Stimulated activated CD4-positive, alpha-beta T cell treated with anti-CD3 and anti-CD28 coated beads, Interleukin-1b, Interleukin-23, amount 100 ng/mL, for 48 hours (primary cell): ENCODE measurements at regions not wholly inside any gene's neighbourhood (a gene's known extent, or its start where the extent isn't known, plus 50 kb on each side); places are given as distances from the start of the nearest gene placed in this dataset.
"Not testable (repeated sequence)": the region's sequence is repeated elsewhere in the genome, so short reads cannot be mapped to it uniquely, and the experiment has no call there.

Experiments
- DNase-seq: peaks from one replicate; pipeline ENCODE4 v3.0.0-alpha.2; 2020

DNA sequence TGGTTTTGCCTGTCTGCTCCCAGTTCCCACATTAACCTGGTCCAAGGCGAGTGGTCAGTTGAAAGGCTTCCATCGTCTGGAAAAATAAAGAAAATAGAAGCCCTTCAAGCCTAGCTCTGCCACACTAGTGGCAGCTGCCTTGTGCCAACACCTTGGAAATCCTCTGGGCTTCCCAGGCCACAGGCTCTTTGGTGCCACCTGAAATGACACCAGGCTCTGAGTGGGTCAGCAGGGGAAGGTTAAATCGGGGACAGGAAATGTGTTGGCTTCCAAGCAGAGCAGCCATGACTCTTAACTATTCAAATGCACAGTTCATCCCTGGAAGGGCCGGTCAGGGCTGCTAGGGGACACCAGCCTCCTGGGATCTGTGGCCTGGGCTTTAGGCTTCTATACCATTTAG, 558.7 kb downstream of the MATN1 start:
- no peak for DNase-seq

GRCh38 chr1:30162565-30162964, 560.8 kb downstream of the MATN1 start:
- DNase-seq = no peak

DNA sequence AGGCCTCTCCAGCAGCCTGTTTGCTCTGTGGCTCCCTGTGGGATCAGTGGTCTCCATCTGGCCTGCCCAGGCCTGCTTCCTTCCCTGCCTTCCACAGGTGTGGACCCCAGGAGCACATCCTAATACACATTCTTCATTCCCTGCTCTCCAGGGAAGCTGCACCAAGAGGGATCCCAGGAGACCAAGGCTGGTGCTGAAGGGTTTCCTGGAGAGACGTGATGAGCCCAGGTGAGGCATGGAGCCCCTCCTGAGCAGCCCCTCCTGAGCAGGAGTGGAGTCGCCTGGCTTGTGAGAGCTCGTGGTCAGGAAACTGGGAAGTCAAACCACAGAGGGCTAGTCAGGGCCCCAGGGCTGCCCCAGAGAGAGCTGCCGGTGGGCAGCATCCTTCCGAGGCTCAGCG, 561.4 kb downstream of the MATN1 start:
- DNase-seq = no peak

GRCh38 chr1:30160999-30161689, 562.2 kb downstream of the MATN1 start:
- DNase-seq = no peak

DNA sequence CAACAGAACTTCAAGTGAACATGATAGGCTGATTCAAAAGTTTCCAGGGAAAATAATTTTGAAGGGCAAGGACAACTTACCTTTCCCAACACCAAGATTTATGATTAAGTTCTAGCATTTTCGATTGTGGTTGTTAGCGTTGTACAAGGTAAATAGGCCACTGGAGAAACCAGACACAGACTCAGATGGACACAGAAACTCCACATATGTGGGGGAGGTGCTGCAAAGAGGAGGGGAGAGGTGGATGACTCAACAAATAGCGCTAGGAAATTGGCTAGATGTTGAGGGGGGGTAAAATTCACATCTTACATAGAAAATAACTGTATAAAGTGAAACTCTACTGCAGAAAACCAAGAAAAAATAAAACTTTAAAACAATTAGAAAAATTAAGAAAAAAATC, 564.4 kb downstream of the MATN1 start:
- DNase-seq = no peak

DNA sequence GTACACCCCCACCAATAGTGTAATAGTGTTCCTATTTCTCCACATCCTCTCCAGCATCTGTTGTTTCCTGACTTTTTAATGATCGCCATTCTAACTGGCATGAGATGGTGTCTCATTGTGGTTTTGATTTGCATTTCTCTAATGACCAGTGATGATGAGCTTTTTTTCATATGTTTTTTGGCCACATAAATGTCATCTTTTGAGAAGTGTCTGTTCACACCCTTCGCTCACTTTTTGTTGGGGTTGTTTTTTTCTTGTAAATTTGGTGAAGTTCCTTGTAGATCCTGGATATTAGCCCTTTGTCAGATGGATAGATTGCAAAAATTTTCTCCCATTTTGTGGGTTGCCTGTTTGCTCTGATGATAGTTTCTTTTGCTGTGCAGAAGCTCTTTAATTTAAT, 567.7 kb downstream of the MATN1 start:
- not testable (repeated sequence) for DNase-seq

- not testable (repeated sequence) for DNase-seq
These were observed 568.1 kb downstream of the MATN1 start for GRCh38 chr1:30155253-30155652.

GRCh38 chr1:30153743-30154449, 569.5 kb downstream of the MATN1 start:
- DNase-seq = no peak

- no peak for DNase-seq
These were observed 571.6 kb downstream of the MATN1 start for GRCh38 chr1:30151826-30152225.

DNA sequence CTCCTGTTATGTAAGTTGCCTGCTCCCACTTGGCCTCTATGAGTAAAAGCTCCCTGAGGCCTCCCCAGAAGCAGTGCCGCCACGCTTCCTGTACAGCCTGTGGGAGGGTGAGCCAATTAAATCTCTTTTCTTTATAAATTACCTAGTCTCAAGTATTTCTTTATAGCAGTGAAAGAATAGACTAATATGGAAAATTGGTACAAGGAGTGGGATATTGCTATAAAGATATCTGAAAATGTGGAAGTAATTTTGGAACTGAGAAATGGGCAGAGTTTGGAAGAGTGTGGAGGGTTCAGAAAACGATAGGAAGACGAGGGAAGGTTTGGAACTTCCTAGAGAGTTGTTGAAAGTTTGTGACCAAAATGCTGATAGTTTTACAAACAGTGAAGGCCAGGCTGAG, 572.3 kb downstream of the MATN1 start:
- DNase-seq = no peak

GRCh38 chr1:30149226-30149625, 574.2 kb downstream of the MATN1 start:
- DNase-seq = no peak

DNA sequence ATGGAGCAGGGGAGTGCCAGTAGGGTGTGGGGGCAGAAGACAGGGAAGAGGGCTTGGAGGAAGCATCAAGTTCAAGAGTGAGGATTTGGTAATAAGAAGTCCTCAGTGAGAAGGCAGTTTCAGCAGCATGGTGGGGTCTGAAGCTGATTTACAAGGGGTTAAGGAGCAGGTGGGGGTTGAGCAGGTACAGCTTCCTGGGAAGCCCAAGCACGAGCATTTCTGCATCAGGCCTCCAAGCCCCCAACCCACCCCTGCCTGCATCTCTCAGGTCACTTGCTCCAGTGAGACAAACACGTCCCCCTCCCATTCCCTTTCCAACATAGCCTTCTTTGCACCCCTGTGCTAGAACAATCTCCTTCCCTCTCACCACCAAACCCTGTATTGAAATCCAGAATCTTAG, 574.7 kb downstream of the MATN1 start:
- no peak for DNase-seq

GRCh38 chr1:30147188-30147587, 576.2 kb downstream of the MATN1 start:
- no peak for DNase-seq

- no peak for DNase-seq
These were observed 576.9 kb downstream of the MATN1 start for GRCh38 chr1:30146448-30146847.

GRCh38 chr1:30145723-30146303, 577.6 kb downstream of the MATN1 start:
- DNase-seq = no peak

GRCh38 chr1:30144831-30145230, 578.6 kb downstream of the MATN1 start:
- no peak for DNase-seq

DNA sequence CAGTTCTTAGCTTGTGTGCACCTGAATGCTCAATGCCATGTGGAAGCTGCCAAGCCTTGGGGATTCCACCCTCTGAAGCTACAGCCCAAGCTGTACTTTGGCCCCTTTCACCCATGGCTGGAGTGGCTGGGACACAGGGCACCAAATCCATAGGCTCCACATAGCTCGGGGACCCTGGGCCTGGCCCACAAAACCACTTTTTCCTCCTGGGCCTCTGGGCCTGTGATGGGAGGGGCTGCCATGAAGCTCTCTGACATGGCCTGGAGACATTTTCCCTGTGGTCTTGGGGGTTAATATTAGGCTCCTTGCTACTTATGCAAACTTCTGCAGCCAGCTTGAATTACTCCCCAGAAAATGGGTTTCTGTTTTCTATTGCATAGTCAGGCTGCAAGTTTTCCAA, 579.9 kb downstream of the MATN1 start:
- no peak for DNase-seq

- no peak for DNase-seq
These were observed 582.8 kb downstream of the MATN1 start for GRCh38 chr1:30140566-30140965.

DNA sequence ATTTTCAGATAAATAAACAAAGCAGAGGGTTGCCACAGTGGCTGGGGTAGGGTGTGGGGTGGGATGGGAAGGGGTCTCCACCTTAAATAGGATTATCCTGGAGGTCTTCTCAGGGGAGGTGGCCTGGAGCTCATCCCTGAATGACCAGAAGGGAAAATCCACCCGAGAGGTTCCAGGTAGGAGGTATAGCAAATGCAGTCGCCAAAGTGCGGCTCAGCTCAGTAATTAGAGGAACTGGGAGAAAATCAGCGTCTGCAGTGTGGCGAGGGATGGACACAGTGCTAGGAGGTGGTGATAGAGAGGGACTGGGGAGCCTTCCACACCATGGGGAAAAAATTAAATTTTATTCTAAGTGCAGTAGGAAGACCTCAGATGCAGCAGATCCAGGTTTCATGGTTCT, 584.5 kb downstream of the MATN1 start:
- no peak for DNase-seq

DNA sequence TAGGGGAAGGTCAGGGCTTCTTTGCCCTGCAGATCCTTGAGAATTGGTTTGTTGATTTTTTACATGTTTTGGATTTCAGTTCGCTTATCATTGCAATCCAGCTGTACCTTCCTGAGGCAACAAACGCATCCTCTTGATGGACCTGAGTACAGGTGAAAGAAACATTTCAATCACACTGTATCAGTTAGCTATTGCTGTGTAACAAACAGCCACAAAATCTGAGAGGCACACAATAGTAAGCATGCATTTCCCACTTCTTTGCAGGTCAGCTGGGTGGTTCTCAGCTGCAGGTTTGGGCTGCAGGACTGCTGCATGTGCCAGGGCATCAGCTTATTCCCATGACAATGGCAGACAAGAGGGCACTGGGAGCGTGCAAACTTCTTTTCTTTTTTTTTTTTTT, 586.4 kb downstream of the MATN1 start:
- no peak for DNase-seq

DNA sequence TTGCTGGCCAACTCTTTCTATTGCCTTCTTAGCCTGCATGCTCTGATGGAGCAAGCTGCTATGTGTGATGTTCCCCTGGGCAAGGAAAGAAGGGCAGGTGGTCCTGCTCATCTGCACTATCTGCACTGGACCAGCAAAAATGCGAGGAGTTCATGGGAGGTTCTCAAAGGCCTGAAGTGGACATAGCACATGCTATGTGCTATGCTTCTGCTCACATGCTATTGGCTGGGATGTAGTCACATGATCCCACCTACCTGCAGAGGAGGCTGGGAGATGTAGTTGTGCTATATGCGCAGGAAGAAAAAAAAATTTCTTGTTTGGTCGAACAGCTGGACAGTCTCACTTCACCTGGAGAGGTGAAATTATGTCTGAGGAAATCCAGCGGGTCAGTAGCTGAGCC, 587.7 kb downstream of the MATN1 start:
- no peak for DNase-seq

DNA sequence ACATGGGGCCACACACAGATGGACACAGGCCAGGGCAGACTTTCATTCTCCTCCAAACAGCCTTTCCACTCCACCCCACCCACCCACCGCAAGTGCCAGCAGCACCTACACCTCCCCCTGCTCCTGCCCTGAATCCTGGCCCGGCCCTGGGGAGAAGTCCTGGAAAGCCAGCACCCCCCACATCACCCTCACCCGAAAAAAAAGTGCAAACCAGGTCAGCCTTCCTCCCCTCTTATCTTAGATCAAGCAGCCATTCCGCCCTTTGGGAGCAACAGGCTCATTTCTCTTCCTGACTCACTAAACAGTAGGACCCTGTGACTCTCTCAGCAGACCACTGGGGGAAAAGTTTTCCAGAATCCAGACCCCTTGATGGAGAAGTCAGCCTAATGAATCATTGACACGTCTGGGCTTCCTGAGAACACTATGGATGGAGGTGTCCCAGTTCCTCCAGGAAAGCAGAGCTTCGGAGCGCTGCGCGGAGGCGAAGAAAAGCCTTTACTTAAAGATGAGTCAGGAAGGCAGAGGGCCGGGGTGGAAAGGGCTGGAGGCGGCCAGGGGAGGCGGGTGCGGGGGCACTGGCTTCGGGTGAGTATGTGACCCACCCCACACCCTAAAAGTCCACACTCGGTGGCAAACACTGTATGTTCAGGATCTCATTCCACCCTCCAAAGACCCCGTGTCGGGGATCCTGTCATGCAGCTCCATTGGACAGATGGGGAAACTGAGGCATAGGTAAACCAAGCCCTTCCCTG, 588.7 kb downstream of the MATN1 start:
- no peak for DNase-seq

DNA sequence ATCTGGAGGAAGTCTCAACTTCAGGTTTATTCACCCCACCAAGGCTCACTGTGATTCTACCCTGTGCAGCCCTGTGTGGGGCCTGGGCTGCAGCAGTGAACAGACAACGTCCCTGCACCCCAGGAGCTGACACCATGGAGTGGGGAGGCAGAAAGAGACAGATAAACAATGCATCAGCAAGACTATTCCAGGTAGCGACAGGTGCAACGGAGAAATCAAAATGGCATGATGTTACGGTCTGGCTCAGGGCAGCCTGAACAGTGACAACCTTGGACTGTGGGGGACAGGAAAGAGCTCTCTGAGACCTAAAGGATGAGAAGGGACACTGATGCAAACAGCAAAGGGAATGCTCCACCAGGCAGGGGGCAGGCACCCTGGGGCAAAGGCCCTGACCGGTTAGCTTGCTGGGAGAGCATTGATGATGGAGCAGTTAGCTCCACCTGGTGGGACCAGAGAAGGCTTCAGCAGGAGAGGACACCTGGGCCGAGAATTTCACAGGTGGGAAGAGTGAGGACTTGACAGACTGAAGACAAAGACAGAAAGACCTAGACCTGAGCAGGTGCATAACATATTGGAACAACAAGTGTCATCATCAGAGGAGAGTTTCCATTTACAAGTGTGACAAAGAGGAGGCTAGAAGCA, 589.9 kb downstream of the MATN1 start:
- no peak for DNase-seq
